ENCODE measurements at regions not wholly inside any gene's neighbourhood (a gene's known extent, or its start where the extent isn't known, plus 50 kb on each side); places are given as distances from the start of the nearest gene placed in this dataset.

GRCh38 chr2:12396699-12397098 lies 320.0 kb upstream of the TRIB2 start:
- no peak for TF ChIP-seq SPI1 (IDR thresholded peaks at IDR 0.05; ENCODE audit: low read depth, low read length)
- TF ChIP-seq TAF1 (IDR thresholded peaks at IDR 0.05; ENCODE audit: low read depth, low read length) = no peak
- no peak for TF ChIP-seq POLR2A (IDR thresholded peaks at IDR 0.05; ENCODE audit: low read depth, low read length)
- TF ChIP-seq POLR2AphosphoS5 (IDR thresholded peaks at IDR 0.05; ENCODE audit: low read depth, low read length) = no peak
- TF ChIP-seq POU2F2 (IDR thresholded peaks at IDR 0.05; ENCODE audit: low read depth, low read length) = no peak
- no peak for TF ChIP-seq PAX5 (IDR thresholded peaks at IDR 0.05; ENCODE audit: insufficient read depth, low read length, severe bottlenecking)
